OCI-LY7 (cell line): ENCODE measurements at regions not wholly inside any gene's neighbourhood (a gene's known extent, or its start where the extent isn't known, plus 50 kb on each side); places are given as distances from the start of the nearest gene placed in this dataset.

Experiments used
- CTCF ChIP-seq: fragments of 200-600 bp; sonication (generic); conservative IDR thresholded peaks from 2 replicates; pipeline ENCODE4 v1.5.1; 2014; ENCODE audit warnings: mild to moderate bottlenecking, antibody characterized with exemption, low read length, moderate library complexity, mixed read lengths
- EZH2phosphoT487 ChIP-seq: fragments of 200-600 bp; sonication (generic); IDR thresholded peaks from 2 replicates; pipeline ENCODE4 v1.6.1; 2018; ENCODE audit warnings: low read depth, borderline replicate concordance, mild to moderate bottlenecking, mixed run types, antibody characterized with exemption, low read length, moderate library complexity, mixed read lengths

GRCh38 chr6:113366505-113366904 is 490.6 kb upstream of the MARCKS start:
- no peak for TF ChIP-seq CTCF
- TF ChIP-seq EZH2phosphoT487, result no peak
